H9 (cell line): ENCODE measurements at regions not wholly inside any gene's neighbourhood (a gene's known extent, or its start where the extent isn't known, plus 50 kb on each side); places are given as distances from the start of the nearest gene placed in this dataset.

ENCODE experiments used
- DNase-seq: peaks from one replicate; pipeline ENCODE4 v3.0.0-alpha.2; 2017
- H2AFZ ChIP-seq: one replicate; pipeline ENCODE4 v1.6.1; 2013; ENCODE audit warnings: mild to moderate bottlenecking, low read length, control low read depth, moderate library complexity
- H2AK5ac ChIP-seq: 2 replicates; pipeline ENCODE4 v1.6.1; 2013; ENCODE audit warnings: low read length, control low read depth, mixed read lengths; ENCODE audit not compliant: insufficient read length
- H2BK120ac ChIP-seq: one replicate; pipeline ENCODE4 v1.6.1; 2013; ENCODE audit warnings: low read depth, mild to moderate bottlenecking, low read length, control low read depth, inconsistent platforms; ENCODE audit not compliant: poor library complexity, severe bottlenecking
- H2BK12ac ChIP-seq: 2 replicates; pipeline ENCODE4 v1.6.1; 2013; ENCODE audit warnings: low read length, control low read depth, mixed read lengths, low read depth; ENCODE audit not compliant: insufficient read length
- H2BK15ac ChIP-seq: 2 replicates; pipeline ENCODE4 v1.6.1; 2013; ENCODE audit warnings: low read depth, low read length, control low read depth
- H2BK20ac ChIP-seq: one replicate; pipeline ENCODE4 v1.6.1; 2013; ENCODE audit warnings: low read depth, mild to moderate bottlenecking, low read length, control low read depth, inconsistent platforms; ENCODE audit not compliant: poor library complexity, severe bottlenecking
- H2BK5ac ChIP-seq: 2 replicates; pipeline ENCODE4 v1.6.1; 2013; ENCODE audit warnings: low read length, control low read depth, mixed read lengths; ENCODE audit not compliant: insufficient read length
- H3K14ac ChIP-seq: 2 replicates; pipeline ENCODE4 v1.6.1; 2013; ENCODE audit warnings: low read length, control low read depth; ENCODE audit not compliant: insufficient read depth
- H3K18ac ChIP-seq: 2 replicates; pipeline ENCODE4 v1.6.1; 2013; ENCODE audit warnings: low read depth, mild to moderate bottlenecking, mixed read lengths, low read length, control low read depth; ENCODE audit not compliant: insufficient read length
- H3K23ac ChIP-seq: 2 replicates; pipeline ENCODE4 v1.6.1; 2013; ENCODE audit warnings: low read length, control low read depth, mixed read lengths, low read depth; ENCODE audit not compliant: insufficient read length
- H3K23me2 ChIP-seq: 2 replicates; pipeline ENCODE4 v1.6.1; 2013; ENCODE audit warnings: low read depth, mild to moderate bottlenecking, mixed read lengths, low read length, control low read depth; ENCODE audit not compliant: insufficient read length, poor library complexity, severe bottlenecking
- H3K27ac ChIP-seq: 2 replicates; pipeline ENCODE4 v1.5.1; 2013; ENCODE audit warnings: low read length, control low read depth, mixed read lengths, low read depth; ENCODE audit not compliant: insufficient read length
- H3K27me3 ChIP-seq: 2 replicates; pipeline ENCODE4 v1.6.1; 2013; ENCODE audit warnings: low read length, control low read depth, inconsistent platforms; ENCODE audit not compliant: insufficient read depth
- H3K4ac ChIP-seq: 2 replicates; pipeline ENCODE4 v1.6.1; 2013; ENCODE audit warnings: low read depth, mild to moderate bottlenecking, control low read depth, inconsistent platforms, low read length, moderate library complexity
- H3K4me1 ChIP-seq: 2 replicates; pipeline ENCODE4 v1.6.1; 2013; ENCODE audit warnings: low read length, control low read depth, inconsistent platforms; ENCODE audit not compliant: insufficient read depth
- H3K4me2 ChIP-seq: 2 replicates; pipeline ENCODE4 v1.6.1; 2013; ENCODE audit warnings: low read length, control low read depth, mixed read lengths; ENCODE audit not compliant: insufficient read length, insufficient read depth
- H3K56ac ChIP-seq: 2 replicates; pipeline ENCODE4 v1.6.1; 2013; ENCODE audit warnings: low read depth, mild to moderate bottlenecking, mixed read lengths, low read length, control low read depth; ENCODE audit not compliant: insufficient read length
- H3K79me1 ChIP-seq: 2 replicates; pipeline ENCODE4 v1.6.1; 2013; ENCODE audit warnings: low read depth, mild to moderate bottlenecking, moderate library complexity, low read length, control low read depth, inconsistent platforms; ENCODE audit not compliant: insufficient read depth, poor library complexity, severe bottlenecking
- H3K79me2 ChIP-seq: 2 replicates; pipeline ENCODE4 v1.6.1; 2013; ENCODE audit warnings: low read length, control low read depth, inconsistent platforms; ENCODE audit not compliant: insufficient read depth
- H3K9ac ChIP-seq: 2 replicates; pipeline ENCODE4 v1.6.1; 2013; ENCODE audit warnings: low read length, control low read depth, mixed read lengths; ENCODE audit not compliant: insufficient read length; ENCODE audit errors: extremely low read depth
- H3K9me3 ChIP-seq: one replicate; pipeline ENCODE4 v1.6.1; 2013; ENCODE audit warnings: low read depth, low read length, inconsistent platforms; ENCODE audit not compliant: control insufficient read depth
- H3T11ph ChIP-seq: one replicate; pipeline ENCODE4 v1.6.1; 2013; ENCODE audit warnings: mild to moderate bottlenecking, low read length, control low read depth, inconsistent platforms
- H4K20me1 ChIP-seq: one replicate; pipeline ENCODE4 v1.6.1; 2013; ENCODE audit not compliant: control insufficient read depth, insufficient read length, insufficient read depth
- H4K5ac ChIP-seq: 2 replicates; pipeline ENCODE4 v1.6.1; 2013; ENCODE audit warnings: low read depth, mild to moderate bottlenecking, mixed read lengths, low read length, control low read depth; ENCODE audit not compliant: insufficient read length
- H4K8ac ChIP-seq: replicated peaks from 2 replicates; pipeline ENCODE4 v1.6.1; 2013; ENCODE audit warnings: low read length, control low read depth, mixed read lengths, low read depth; ENCODE audit not compliant: insufficient read length
- H4K91ac ChIP-seq: 2 replicates; pipeline ENCODE4 v1.6.1; 2013; ENCODE audit warnings: low read depth, mild to moderate bottlenecking, moderate library complexity, mixed read lengths, low read length, control low read depth; ENCODE audit not compliant: insufficient read length
- H3K27ac Mint-ChIP-seq, 3 experiments: 2 replicates in 2 of 3; 3 replicates in 1 of 3; pipeline ENCODE4 v1.8.0; 2020 to 2021; ENCODE audit warnings: mixed read lengths in 3 of 3, mild to moderate bottlenecking in 1 of 3, moderate library complexity in 1 of 3
- H3K27me3 Mint-ChIP-seq: 2 replicates; pipeline ENCODE4 v1.8.0; 2021; ENCODE audit warnings: low read depth, mild to moderate bottlenecking, moderate library complexity, mixed read lengths
- H3K36me3 Mint-ChIP-seq, 3 experiments: 2 replicates in 2 of 3; 3 replicates in 1 of 3; pipeline ENCODE4 v1.8.0; 2020 to 2021; ENCODE audit warnings: low read depth in 3 of 3, mixed read lengths in 3 of 3; ENCODE audit not compliant: insufficient read depth in 1 of 3
- H3K4me1 Mint-ChIP-seq, 2 experiments: 2 replicates each; pipeline ENCODE4 v1.8.0; 2020; ENCODE audit warnings: mixed read lengths in 2 of 2
- H3K4me3 Mint-ChIP-seq, 2 experiments: 2 replicates in 1 of 2; 3 replicates in 1 of 2; pipeline ENCODE4 v1.8.0; 2020 to 2021; ENCODE audit warnings: mild to moderate bottlenecking in 2 of 2, mixed read lengths in 2 of 2, moderate library complexity in 1 of 2
- H3K9me3 Mint-ChIP-seq, 2 experiments: 2 replicates in 1 of 2; 3 replicates in 1 of 2; pipeline ENCODE4 v1.8.0; 2020; ENCODE audit warnings: mild to moderate bottlenecking in 2 of 2, mixed read lengths in 2 of 2, moderate library complexity in 1 of 2
- CTCF ChIP-seq: fragments of 200-600 bp; sonication (generic); conservative IDR thresholded peaks from 3 replicates; pipeline ENCODE4 v1.8.0; 2021; ENCODE audit warnings: antibody characterized with exemption, mild to moderate bottlenecking
- WGBS: extraction: QIAGEN DNeasy Blood & Tissue Kit; methylation state at CpG from one replicate; pipeline ENCODE4 v1.1.7; 2013; ENCODE audit warnings: missing lambda C conversion rate, low lambda C conversion rate, mixed read lengths; ENCODE audit not compliant: insufficient read length; ENCODE audit errors: extremely low coverage; 5-methylcytosine and 5-hydroxymethylcytosine counted together

- DNase-seq = no peak
- H3K23me2 ChIP-seq = no peaks in the 10 kb centered on the region
- no peaks in the 10 kb centered on the region for H3K4me1 ChIP-seq
- H3K36me3 Mint-ChIP-seq = no peaks in the 10 kb centered on the region
- H3K9me3 ChIP-seq = no peaks in the 10 kb centered on the region
- H2BK5ac ChIP-seq = no peak overlapping the region
- H4K8ac ChIP-seq = no peak overlapping the region
- no peaks in the 10 kb centered on the region for H3K27me3 Mint-ChIP-seq
- no peak overlapping the region for H2AFZ ChIP-seq
- no peak overlapping the region for H3K56ac ChIP-seq
- H3K4me3 Mint-ChIP-seq = no peak overlapping the region
- H3K79me1 ChIP-seq = no peaks in the 10 kb centered on the region
- H4K20me1 ChIP-seq = no peaks in the 10 kb centered on the region
- H3K27ac Mint-ChIP-seq = no peak overlapping the region
- no peak overlapping the region for H2BK20ac ChIP-seq
- H3K9ac ChIP-seq = no peak overlapping the region
- H2BK120ac ChIP-seq = no peak overlapping the region
- no CpG with 5 or more reads among the region's 1 CpG for WGBS
- H2AK5ac ChIP-seq = no peak overlapping the region
- no peak overlapping the region for H3K27ac ChIP-seq
- TF ChIP-seq CTCF = no peak
- no peak overlapping the region for H2BK12ac ChIP-seq
- peaks cover 2 to 7% of the 10 kb centered on the region in 2 experiments; a peak in 2 of 4 replicates for H3K4me1 Mint-ChIP-seq
- no peak overlapping the region for H3K18ac ChIP-seq
- H3T11ph ChIP-seq = no peak overlapping the region
- no peak overlapping the region for H3K14ac ChIP-seq
- no peaks in the 10 kb centered on the region for H3K9me3 Mint-ChIP-seq
- H3K4me2 ChIP-seq = no peak overlapping the region
- H3K4ac ChIP-seq = no peak overlapping the region
- no peak overlapping the region for H4K5ac ChIP-seq
- no peak overlapping the region for H2BK15ac ChIP-seq
- no peak overlapping the region for H4K91ac ChIP-seq
- no peaks in the 10 kb centered on the region for H3K79me2 ChIP-seq
- H3K23ac ChIP-seq = no peak overlapping the region
- H3K27me3 ChIP-seq = no peaks in the 10 kb centered on the region
These were observed 93.6 kb downstream of the OXSM start for GRCh38 chr3:25883492-25883891.
